HG02678 (cell line): ENCODE measurements at regions not wholly inside any gene's neighbourhood (a gene's known extent, or its start where the extent isn't known, plus 50 kb on each side); places are given as distances from the start of the nearest gene placed in this dataset.
"Not testable (repeated sequence)": the region's sequence is repeated elsewhere in the genome, so short reads cannot be mapped to it uniquely, and the experiment has no call there.

ENCODE experiments used
- ATAC-seq: cut with Tn5 transposase; IDR thresholded peaks from one replicate; pipeline ENCODE4 v1.9.1; 2021; ENCODE audit warnings: mild to moderate bottlenecking, moderate library complexity; ENCODE audit not compliant: unreplicated experiment

GRCh38 chr2:110335415-110336049 is 123.2 kb upstream of the MTLN start:
- ATAC-seq, result not testable (repeated sequence)

- ATAC-seq, result not testable (repeated sequence)
Measured at GRCh38 chr2:110333114-110334095, 121.1 kb upstream of the MTLN start.

- not testable (repeated sequence) for ATAC-seq
Measured at GRCh38 chr2:110331625-110332024, 119.3 kb upstream of the MTLN start.

DNA sequence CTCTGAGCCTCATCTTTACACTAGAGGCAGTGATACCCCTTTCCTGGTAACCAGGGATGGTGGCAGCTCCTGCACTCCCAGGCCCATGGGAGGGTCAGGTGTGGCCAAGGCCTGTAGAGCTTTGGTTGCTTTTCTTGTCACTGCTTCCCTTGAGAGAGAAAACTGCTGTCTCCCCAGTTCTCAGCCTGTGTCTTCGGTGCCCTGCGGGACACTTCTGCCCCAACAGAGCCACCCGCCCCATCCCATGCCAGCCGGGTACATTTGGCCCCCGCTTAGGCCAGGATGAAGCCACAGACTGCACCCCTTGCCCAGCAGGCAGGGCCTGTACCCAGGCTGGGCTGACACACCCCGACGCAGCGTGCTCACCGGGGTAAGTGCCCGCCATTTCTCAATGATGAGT is 117.4 kb upstream of the MTLN start:
- ATAC-seq, result not testable (repeated sequence)

- ATAC-seq, result not testable (repeated sequence)
Measured at GRCh38 chr2:110329158-110329557, 116.8 kb upstream of the MTLN start.

GRCh38 chr2:110328677-110329076 is 116.3 kb upstream of the MTLN start:
- not testable (repeated sequence) for ATAC-seq

- ATAC-seq, result not testable (repeated sequence)
Measured at GRCh38 chr2:110323832-110324231, 111.5 kb upstream of the MTLN start.

DNA sequence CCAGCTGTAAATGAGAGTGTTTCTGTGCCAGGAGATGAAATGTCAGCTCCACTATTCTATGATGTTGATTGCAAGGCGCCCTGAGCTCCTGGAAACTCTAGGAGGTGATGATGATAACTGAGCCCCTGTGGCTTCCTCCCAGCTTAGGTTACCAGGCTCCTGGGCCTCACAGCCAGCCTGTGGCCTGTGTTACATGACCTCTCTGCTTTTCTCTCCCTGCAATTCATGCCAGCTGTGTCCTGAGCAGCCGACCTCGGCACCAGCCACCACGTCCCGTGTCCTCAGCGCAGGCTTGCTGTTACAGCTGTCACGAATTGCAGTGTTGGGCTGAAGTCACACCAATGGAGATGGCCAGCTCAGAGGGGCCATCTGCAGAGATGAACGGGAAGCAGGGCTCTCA is 110.2 kb upstream of the MTLN start:
- ATAC-seq, result not testable (repeated sequence)

DNA sequence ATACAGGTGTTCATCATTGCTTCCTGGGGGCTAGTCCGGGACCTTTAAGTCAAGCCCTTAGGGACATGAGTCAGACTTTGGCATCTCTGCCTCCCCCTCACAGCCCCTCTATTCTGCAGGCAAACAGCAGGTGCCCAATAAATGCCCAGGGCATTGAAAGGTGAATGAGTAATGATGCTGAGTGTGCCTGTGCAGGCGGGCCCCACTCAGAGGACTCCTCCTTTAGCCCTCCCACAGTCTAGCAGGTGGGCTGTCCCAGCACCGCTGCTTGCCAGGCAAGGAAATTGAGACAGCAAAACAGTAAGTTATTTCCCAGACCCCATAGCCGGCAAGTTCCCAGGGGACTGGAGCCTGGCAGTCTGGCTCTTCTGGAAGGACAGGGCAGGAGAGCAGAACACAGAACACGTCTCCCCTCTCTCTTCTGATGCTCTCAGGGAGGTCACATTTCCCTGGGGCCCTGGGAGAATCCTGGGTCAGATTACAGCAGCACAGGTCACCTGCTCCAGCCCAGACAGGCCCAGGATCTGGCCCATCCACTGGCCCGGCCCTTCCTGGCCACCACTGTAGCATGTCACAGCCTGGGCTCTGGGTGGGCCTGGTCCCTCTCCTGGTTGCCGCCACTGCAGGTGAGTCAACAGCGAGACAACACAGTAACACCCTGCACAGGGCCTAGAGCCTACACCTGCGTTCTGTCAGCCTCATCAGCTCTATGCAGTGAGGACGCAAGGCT is 108.7 kb upstream of the MTLN start:
- not testable (repeated sequence) for ATAC-seq

- not testable (repeated sequence) for ATAC-seq
Measured at GRCh38 chr2:110318898-110319297, 106.6 kb upstream of the MTLN start.

DNA sequence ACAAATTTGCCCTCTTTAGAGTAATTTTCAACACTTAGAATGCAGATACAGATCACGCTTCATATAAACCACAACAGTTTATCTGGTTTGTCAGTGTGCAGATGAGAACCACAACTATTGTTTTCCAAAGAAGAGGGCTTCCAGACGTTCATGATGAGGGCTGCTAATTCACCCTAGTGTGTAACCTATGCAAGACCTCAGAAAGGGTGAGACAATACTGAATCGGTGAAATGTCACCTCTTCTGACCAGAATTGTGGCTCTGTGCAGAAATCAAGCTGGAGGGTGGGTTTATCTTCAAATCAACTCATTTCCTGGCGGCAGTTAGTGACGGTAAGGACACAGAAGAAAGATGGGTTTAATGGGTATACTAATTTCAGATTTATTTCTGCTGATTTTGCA is 105.0 kb upstream of the MTLN start:
- ATAC-seq, result not testable (repeated sequence)

GRCh38 chr2:110316051-110316865 is 103.9 kb upstream of the MTLN start:
- not testable (repeated sequence) for ATAC-seq

DNA sequence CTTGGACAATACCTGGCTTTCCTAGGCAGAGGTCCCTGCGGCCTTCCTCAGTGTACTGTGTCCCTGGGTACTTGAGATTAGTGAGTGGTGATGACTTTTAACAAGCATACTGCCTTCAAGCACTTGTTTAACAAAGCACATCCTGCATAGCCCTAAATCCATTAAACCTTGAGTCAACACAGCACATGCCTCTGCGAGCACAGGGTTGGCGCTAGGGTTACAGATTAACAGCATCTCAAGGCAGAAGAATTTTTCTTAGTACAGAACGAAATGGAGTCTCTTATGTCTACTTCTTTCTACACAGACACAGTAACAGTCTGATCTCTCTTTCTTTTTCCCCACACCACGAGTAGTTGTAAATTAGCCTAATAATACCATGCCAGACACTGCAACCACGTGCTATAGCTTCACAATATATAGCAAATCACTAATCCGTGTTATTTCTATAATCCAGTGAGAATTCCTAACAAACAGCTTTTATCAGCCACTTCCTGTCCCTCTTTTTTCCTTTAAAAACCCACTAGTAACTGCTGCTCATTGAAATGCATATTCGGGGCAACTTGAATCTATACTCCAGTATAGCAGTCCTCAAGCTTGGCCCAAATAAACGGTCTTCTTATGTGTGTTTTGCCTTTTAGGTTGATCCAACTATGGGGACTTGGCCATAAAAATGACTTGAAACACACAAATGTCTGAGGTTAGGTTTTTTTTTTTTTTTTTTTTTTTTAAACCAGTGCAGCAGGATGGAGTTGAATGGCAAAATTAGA is 102.9 kb upstream of the MTLN start:
- not testable (repeated sequence) for ATAC-seq

DNA sequence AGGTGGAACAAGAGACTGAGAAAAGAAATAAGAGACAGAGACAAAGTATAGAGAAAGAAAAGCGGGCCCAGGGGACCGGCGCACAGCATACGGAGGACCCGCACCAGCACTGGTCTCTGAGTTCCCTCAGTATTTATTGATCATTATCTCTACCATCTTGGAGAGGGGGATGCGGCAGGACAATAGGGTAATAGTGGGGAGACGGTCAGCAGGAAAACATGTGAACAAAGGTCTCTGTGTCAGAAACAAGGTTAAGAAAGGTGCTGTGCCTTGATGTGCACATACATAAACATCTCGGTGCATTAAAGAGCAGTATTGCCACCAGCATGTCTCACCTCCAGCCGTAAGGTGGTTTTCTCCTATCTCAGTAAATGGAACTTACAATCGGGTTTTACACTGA is 102.1 kb upstream of the MTLN start:
- ATAC-seq, result not testable (repeated sequence)

- ATAC-seq, result not testable (repeated sequence)
Measured at GRCh38 chr2:110313032-110313431, 100.7 kb upstream of the MTLN start.

DNA sequence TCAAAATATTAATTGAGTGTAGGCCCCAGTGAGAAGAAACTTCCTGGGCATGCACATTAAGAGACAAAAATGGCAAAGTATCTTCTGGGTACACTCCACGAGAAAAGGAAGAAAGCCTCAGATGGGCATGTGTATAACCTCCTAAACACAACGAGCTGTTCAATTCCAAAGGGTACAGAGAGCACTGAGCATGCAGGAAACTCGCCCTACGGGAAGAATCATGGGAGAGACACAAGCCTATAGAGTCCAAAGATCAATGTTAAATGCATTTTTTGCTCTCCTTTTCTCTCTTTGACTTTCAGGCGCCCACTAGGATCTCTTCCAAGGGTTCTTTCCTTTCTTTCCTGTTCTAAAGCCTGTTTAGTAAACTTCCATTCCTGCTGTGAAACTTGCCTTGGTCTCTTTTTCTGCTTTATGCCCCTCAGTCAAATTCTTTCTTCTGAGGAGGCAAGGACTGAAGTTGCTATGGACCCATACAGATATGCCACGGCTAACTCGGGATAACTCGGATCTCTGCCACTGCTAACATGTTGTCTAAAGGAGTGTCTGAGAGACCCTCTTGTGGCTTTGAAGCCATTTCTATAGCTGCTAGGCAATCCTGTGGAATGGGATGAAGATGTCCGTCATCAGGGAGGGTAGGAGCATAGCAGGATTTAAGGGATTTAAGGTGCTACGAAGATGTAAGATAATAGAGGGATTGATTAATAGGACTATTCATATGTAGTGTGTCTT is 99.5 kb upstream of the MTLN start:
- not testable (repeated sequence) for ATAC-seq

GRCh38 chr2:110310988-110311475 is 98.7 kb upstream of the MTLN start:
- ATAC-seq, result not testable (repeated sequence)

- not testable (repeated sequence) for ATAC-seq
Measured at GRCh38 chr2:110308728-110309127, 96.4 kb upstream of the MTLN start.

DNA sequence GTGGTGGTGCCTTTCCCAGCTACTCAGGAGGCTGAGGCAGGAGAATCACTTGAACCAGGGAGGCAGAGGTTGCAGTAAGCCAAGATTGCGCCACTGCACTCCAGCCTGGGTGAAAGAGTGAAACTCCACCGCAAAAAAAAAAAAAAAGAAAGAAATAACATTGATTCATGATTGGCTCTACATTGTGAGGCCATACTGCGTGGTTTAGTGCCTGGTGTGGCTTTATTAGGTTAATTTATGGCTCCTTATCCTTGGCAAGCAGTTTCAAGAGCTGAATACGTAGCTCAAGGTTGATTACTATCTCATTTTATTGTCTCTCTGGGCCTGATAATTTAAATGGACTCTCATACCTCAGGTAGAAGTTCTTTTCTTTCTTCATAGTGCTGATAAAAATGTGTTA is 80.5 kb upstream of the MTLN start:
- not testable (repeated sequence) for ATAC-seq
